ENCODE measurements at regions not wholly inside any gene's neighbourhood (a gene's known extent, or its start where the extent isn't known, plus 50 kb on each side); places are given as distances from the start of the nearest gene placed in this dataset.

GRCh38 chr6:16982807-16983206 lies 119.0 kb upstream of the STMND1 start:
- Mint-ChIP-seq H3K4me3 (no peak overlapping the region), H3K27me3 (ENCODE audit: insufficient read depth) (peaks cover 31% of the 10 kb centered on the region), H3K36me3 (ENCODE audit: low read depth) (no peaks in the 10 kb centered on the region), H3K4me1 (ENCODE audit: low read depth) (no peaks in the 10 kb centered on the region), H3K27ac (no peak overlapping the region), H3K9me3 (no peaks in the 10 kb centered on the region)
- intact Hi-C loops (cut with micrococcal nuclease) = no loop called here
- no peak for DNase-seq (ENCODE audit: low spot score)

- H3K9me3 Mint-ChIP-seq = no peaks in the 10 kb centered on the region
- H3K4me3 Mint-ChIP-seq = no peak overlapping the region
- H3K27me3 Mint-ChIP-seq (ENCODE audit: insufficient read depth) = peaks cover 26% of the 10 kb centered on the region
- no peak for DNase-seq (ENCODE audit: low spot score)
- intact Hi-C loops (cut with micrococcal nuclease) = no loop called here
- no peaks in the 10 kb centered on the region for H3K4me1 Mint-ChIP-seq (ENCODE audit: low read depth)
- no peaks in the 10 kb centered on the region for H3K36me3 Mint-ChIP-seq (ENCODE audit: low read depth)
- H3K27ac Mint-ChIP-seq = no peak overlapping the region
Measured at GRCh38 chr6:16979677-16980370, 122.0 kb upstream of the STMND1 start.

- H3K9me3 Mint-ChIP-seq = no peaks in the 10 kb centered on the region
- no peaks in the 10 kb centered on the region for H3K36me3 Mint-ChIP-seq (ENCODE audit: low read depth)
- intact Hi-C loops (cut with micrococcal nuclease) = no loop called here
- DNase-seq (ENCODE audit: low spot score) = no peak
- no peak overlapping the region for H3K4me3 Mint-ChIP-seq
- peaks cover 22% of the 10 kb centered on the region for H3K27me3 Mint-ChIP-seq (ENCODE audit: insufficient read depth)
- H3K4me1 Mint-ChIP-seq (ENCODE audit: low read depth) = no peaks in the 10 kb centered on the region
- no peak overlapping the region for H3K27ac Mint-ChIP-seq
Measured at GRCh38 chr6:16978686-16979085, 123.2 kb upstream of the STMND1 start.

- H3K27me3 Mint-ChIP-seq (ENCODE audit: insufficient read depth) = peaks cover 18% of the 10 kb centered on the region
- intact Hi-C loops (cut with micrococcal nuclease) = no loop called here
- H3K9me3 Mint-ChIP-seq = no peaks in the 10 kb centered on the region
Measured at GRCh38 chr6:16976385-16977183, 125.3 kb upstream of the STMND1 start.

GRCh38 chr6:16974704-16975359 lies 127.0 kb upstream of the STMND1 start:
- peaks cover 9% of the 10 kb centered on the region for H3K27me3 Mint-ChIP-seq (ENCODE audit: insufficient read depth)

More at GRCh38 chr6:16976385-16977183, 125.3 kb upstream of the STMND1 start:
- H3K36me3 Mint-ChIP-seq (ENCODE audit: low read depth) = no peaks in the 10 kb centered on the region
- no peak overlapping the region for H3K4me3 Mint-ChIP-seq
- peaks cover 5% of the 10 kb centered on the region for H3K4me1 Mint-ChIP-seq (ENCODE audit: low read depth)
- no peak overlapping the region for H3K27ac Mint-ChIP-seq
- DNase-seq (ENCODE audit: low spot score) = no peak

GRCh38 chr6:16974387-16974673 lies 127.5 kb upstream of the STMND1 start:
- Mint-ChIP-seq H3K4me3 (no peak overlapping the region), H3K27ac (no peak overlapping the region), H3K27me3 (ENCODE audit: insufficient read depth) (peaks cover 12% of the 10 kb centered on the region), H3K9me3 (no peaks in the 10 kb centered on the region), H3K4me1 (ENCODE audit: low read depth) (peaks cover 10% of the 10 kb centered on the region), H3K36me3 (ENCODE audit: low read depth) (no peaks in the 10 kb centered on the region)
- DNase-seq (ENCODE audit: low spot score) = no peak
- intact Hi-C loops (cut with micrococcal nuclease) = no loop called here

More at GRCh38 chr6:16974704-16975359, 127.0 kb upstream of the STMND1 start:
- intact Hi-C loops (cut with micrococcal nuclease) = no loop called here
- H3K9me3 Mint-ChIP-seq = no peaks in the 10 kb centered on the region
- H3K4me1 Mint-ChIP-seq (ENCODE audit: low read depth) = peaks cover 5% of the 10 kb centered on the region
- no peak overlapping the region for H3K4me3 Mint-ChIP-seq
- no peak overlapping the region for H3K27ac Mint-ChIP-seq
- no peaks in the 10 kb centered on the region for H3K36me3 Mint-ChIP-seq (ENCODE audit: low read depth)
- no peak for DNase-seq (ENCODE audit: low spot score)

- peak overlapping the region; percentile 20 for H3K27ac Mint-ChIP-seq
- H3K27me3 Mint-ChIP-seq (ENCODE audit: insufficient read depth) = peaks cover 12% of the 10 kb centered on the region
- H3K9me3 Mint-ChIP-seq = no peaks in the 10 kb centered on the region
- intact Hi-C loops (cut with micrococcal nuclease) = no loop called here
- H3K4me1 Mint-ChIP-seq (ENCODE audit: low read depth) = peaks cover 13% of the 10 kb centered on the region
- no peaks in the 10 kb centered on the region for H3K36me3 Mint-ChIP-seq (ENCODE audit: low read depth)
- no peak for DNase-seq (ENCODE audit: low spot score)
- H3K4me3 Mint-ChIP-seq = no peak overlapping the region
Measured at GRCh38 chr6:16973545-16974386, 128.1 kb upstream of the STMND1 start.

GRCh38 chr6:16973051-16973450 lies 128.8 kb upstream of the STMND1 start:
- Mint-ChIP-seq H3K4me3 (no peak overlapping the region), H3K9me3 (no peaks in the 10 kb centered on the region), H3K36me3 (ENCODE audit: low read depth) (no peaks in the 10 kb centered on the region), H3K27ac (peak overlapping the region; percentile 20), H3K27me3 (ENCODE audit: insufficient read depth) (peaks cover 12% of the 10 kb centered on the region), H3K4me1 (ENCODE audit: low read depth) (peaks cover 13% of the 10 kb centered on the region)
- no peak for DNase-seq (ENCODE audit: low spot score)
- intact Hi-C loops (cut with micrococcal nuclease) = no loop called here

- Mint-ChIP-seq H3K27me3 (ENCODE audit: insufficient read depth) (peaks cover 12% of the 10 kb centered on the region), H3K36me3 (ENCODE audit: low read depth) (no peaks in the 10 kb centered on the region), H3K9me3 (no peaks in the 10 kb centered on the region), H3K27ac (no peak overlapping the region), H3K4me1 (ENCODE audit: low read depth) (peaks cover 13% of the 10 kb centered on the region), H3K4me3 (no peak overlapping the region)
- intact Hi-C loops (cut with micrococcal nuclease) = no loop called here
- no peak for DNase-seq (ENCODE audit: low spot score)
Measured at GRCh38 chr6:16972535-16972934, 129.3 kb upstream of the STMND1 start.

- Mint-ChIP-seq H3K4me3 (no peak overlapping the region), H3K36me3 (ENCODE audit: low read depth) (no peaks in the 10 kb centered on the region), H3K9me3 (no peaks in the 10 kb centered on the region), H3K27ac (no peak overlapping the region), H3K27me3 (ENCODE audit: insufficient read depth) (peaks cover 12% of the 10 kb centered on the region), H3K4me1 (ENCODE audit: low read depth) (peaks cover 15% of the 10 kb centered on the region)
- intact Hi-C loops (cut with micrococcal nuclease) = no loop called here
- no peak for DNase-seq (ENCODE audit: low spot score)
Measured at GRCh38 chr6:16969699-16970655, 131.9 kb upstream of the STMND1 start.

GRCh38 chr6:16968101-16968500 lies 133.7 kb upstream of the STMND1 start:
- no peak for DNase-seq (ENCODE audit: low spot score)
- Mint-ChIP-seq H3K9me3 (no peaks in the 10 kb centered on the region), H3K4me1 (ENCODE audit: low read depth) (peaks cover 14% of the 10 kb centered on the region), H3K27ac (no peak overlapping the region), H3K4me3 (no peak overlapping the region), H3K27me3 (ENCODE audit: insufficient read depth) (peaks cover 13% of the 10 kb centered on the region), H3K36me3 (ENCODE audit: low read depth) (no peaks in the 10 kb centered on the region)
- intact Hi-C loops (cut with micrococcal nuclease) = no loop called here

GRCh38 chr6:16967470-16967817 lies 134.4 kb upstream of the STMND1 start:
- intact Hi-C loops (cut with micrococcal nuclease) = no loop called here
- Mint-ChIP-seq H3K4me1 (ENCODE audit: low read depth) (peaks cover 14% of the 10 kb centered on the region), H3K9me3 (no peaks in the 10 kb centered on the region), H3K4me3 (no peak overlapping the region), H3K27ac (no peak overlapping the region), H3K36me3 (ENCODE audit: low read depth) (no peaks in the 10 kb centered on the region), H3K27me3 (ENCODE audit: insufficient read depth) (peaks cover 13% of the 10 kb centered on the region)
- DNase-seq (ENCODE audit: low spot score) = no peak
